Mammary epithelial cell (primary cell): ENCODE measurements at regions not wholly inside any gene's neighbourhood (a gene's known extent, or its start where the extent isn't known, plus 50 kb on each side); places are given as distances from the start of the nearest gene placed in this dataset.

ENCODE experiments used
- EZH2 ChIP-seq: IDR thresholded peaks from 2 replicates; pipeline ENCODE4 v1.6.1; 2012; ENCODE audit warnings: low read length, inconsistent platforms, borderline replicate concordance
- TF ChIP-seq, protein P1 (sequence below), 2 donors: IDR thresholded peaks in 1 of 2; conservative IDR thresholded peaks in 1 of 2; 2 replicates each; pipeline ENCODE4 v1.5.1; 2011 to 2012; ENCODE audit warnings: inconsistent platforms in 2 of 2, low read length in 2 of 2, mild to moderate bottlenecking in 2 of 2, control low read depth in 1 of 2, low read depth in 1 of 2; ENCODE audit not compliant: insufficient read depth in 1 of 2; ENCODE audit errors: extremely low read depth in 1 of 2

- TF ChIP-seq, protein P1, sequence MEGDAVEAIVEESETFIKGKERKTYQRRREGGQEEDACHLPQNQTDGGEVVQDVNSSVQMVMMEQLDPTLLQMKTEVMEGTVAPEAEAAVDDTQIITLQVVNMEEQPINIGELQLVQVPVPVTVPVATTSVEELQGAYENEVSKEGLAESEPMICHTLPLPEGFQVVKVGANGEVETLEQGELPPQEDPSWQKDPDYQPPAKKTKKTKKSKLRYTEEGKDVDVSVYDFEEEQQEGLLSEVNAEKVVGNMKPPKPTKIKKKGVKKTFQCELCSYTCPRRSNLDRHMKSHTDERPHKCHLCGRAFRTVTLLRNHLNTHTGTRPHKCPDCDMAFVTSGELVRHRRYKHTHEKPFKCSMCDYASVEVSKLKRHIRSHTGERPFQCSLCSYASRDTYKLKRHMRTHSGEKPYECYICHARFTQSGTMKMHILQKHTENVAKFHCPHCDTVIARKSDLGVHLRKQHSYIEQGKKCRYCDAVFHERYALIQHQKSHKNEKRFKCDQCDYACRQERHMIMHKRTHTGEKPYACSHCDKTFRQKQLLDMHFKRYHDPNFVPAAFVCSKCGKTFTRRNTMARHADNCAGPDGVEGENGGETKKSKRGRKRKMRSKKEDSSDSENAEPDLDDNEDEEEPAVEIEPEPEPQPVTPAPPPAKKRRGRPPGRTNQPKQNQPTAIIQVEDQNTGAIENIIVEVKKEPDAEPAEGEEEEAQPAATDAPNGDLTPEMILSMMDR (conservative IDR thresholded peaks at IDR 0.05 in 1 of 2, IDR thresholded peaks at IDR 0.05 in 1 of 2; ENCODE audit: extremely low read depth in 1 of 2, insufficient read depth in 1 of 2, low read depth in 1 of 2, low read length in 2 of 2): no peak
- TF ChIP-seq EZH2: no peak
These were observed 58.8 kb upstream of the CRIM1 start for GRCh38 chr2:36296798-36297197.
